ENCODE measurements at regions not wholly inside any gene's neighbourhood (a gene's known extent, or its start where the extent isn't known, plus 50 kb on each side); places are given as distances from the start of the nearest gene placed in this dataset.

DNA sequence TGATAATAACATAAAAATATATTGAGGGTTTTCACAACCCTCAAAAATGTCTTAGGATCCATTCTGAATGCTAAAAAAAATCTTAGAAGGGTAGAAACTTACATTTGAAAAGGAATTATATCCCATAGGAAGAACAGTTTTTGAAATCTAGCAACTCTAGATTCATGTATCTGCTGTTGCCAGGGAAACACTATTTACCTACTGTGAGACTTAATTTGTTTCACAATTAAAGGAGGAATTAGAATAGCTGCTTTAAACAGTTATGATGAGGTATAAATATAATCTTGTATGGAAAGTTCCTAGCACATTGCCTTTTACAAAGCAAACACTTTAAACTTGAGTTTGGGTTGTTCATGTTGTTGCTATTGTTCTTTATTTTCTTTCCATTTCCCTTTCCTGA lies 988.2 kb downstream of the SUCLG1 start:
- Histone ChIP-seq H3K9ac (ENCODE audit: low read depth, low read length) (no peak overlapping the region), H3K4me1 (ENCODE audit: insufficient read depth, low read length) (peaks cover 5% of the 10 kb centered on the region; the same call in 1 of the 2 replicates), H3K36me3 (ENCODE audit: insufficient read depth, low read length) (no peaks in the 10 kb centered on the region), H3K9me3 (ENCODE audit: control insufficient read depth, insufficient read depth, low read length) (no peaks in the 10 kb centered on the region)

DNA sequence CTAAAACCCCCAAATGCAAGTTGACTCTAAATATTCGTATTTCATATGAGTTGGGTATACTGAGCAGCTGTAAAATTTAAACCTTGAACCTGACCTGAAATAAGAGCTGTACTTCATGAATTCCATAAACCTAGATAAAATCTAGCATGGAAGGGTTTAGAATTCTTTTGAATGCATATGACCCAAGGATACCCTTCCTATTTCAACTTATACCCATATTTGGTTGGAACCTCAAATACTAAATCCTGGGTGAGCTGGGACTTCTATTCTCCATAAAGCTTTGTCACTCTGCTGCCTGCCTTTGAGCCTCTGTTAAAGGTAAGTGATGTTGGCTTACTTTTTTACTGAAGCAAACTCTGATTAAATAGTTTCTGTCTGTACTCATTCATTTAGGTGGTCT lies 994.6 kb downstream of the SUCLG1 start:
- no peaks in the 10 kb centered on the region for H3K9me3 ChIP-seq (ENCODE audit: control insufficient read depth, insufficient read depth, low read length)
- no peaks in the 10 kb centered on the region for H3K36me3 ChIP-seq (ENCODE audit: insufficient read depth, low read length)
- H3K4me1 ChIP-seq (ENCODE audit: insufficient read depth, low read length): peaks cover 5% of the 10 kb centered on the region; the same call in 1 of the 2 replicates
- H3K9ac ChIP-seq (ENCODE audit: low read depth, low read length): no peak overlapping the region

DNA sequence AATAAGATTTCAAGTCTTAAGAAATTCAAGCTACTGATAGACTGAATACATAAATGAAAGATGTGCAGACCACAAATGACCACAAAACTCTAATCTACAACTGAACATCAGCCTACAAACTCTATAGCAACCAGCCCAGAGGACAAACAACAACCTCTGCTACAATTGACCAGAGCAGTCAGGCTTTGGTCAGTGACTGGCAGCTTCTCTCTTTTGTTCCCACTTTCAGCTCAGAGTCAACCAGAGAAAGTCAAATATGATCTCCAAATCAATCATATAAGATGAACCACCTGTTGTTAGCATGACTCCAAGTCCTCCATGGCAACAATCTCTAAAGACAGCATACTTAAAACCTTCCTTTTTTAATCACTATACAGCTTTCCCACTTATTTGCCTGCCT lies 996.2 kb downstream of the SUCLG1 start:
- no peaks in the 10 kb centered on the region for H3K36me3 ChIP-seq (ENCODE audit: insufficient read depth, low read length)
- H3K9ac ChIP-seq (ENCODE audit: low read depth, low read length): no peak overlapping the region
- peaks cover 5% of the 10 kb centered on the region; the same call in 1 of the 2 replicates for H3K4me1 ChIP-seq (ENCODE audit: insufficient read depth, low read length)
- H3K9me3 ChIP-seq (ENCODE audit: control insufficient read depth, insufficient read depth, low read length): no peaks in the 10 kb centered on the region

DNA sequence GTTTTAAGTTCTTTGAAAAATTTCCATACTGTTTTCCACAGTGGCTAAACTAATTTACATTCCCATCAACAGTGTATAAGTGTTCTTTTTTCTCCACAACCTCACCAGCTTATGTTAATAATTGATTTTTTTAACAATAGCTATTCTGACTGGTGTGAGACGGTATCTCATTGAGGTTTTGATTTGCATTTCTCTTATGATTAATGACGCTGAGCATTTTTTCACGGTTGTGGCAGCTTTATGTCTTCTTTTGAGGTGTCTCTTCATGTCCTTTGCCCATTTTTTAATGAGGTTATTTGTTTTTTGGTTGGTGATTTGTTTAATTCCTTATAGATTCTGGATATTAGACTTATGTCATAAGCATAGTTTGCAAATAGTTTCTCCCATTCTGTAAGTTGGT lies 997.9 kb downstream of the SUCLG1 start:
- no peaks in the 10 kb centered on the region for H3K9me3 ChIP-seq (ENCODE audit: control insufficient read depth, insufficient read depth, low read length)

DNA sequence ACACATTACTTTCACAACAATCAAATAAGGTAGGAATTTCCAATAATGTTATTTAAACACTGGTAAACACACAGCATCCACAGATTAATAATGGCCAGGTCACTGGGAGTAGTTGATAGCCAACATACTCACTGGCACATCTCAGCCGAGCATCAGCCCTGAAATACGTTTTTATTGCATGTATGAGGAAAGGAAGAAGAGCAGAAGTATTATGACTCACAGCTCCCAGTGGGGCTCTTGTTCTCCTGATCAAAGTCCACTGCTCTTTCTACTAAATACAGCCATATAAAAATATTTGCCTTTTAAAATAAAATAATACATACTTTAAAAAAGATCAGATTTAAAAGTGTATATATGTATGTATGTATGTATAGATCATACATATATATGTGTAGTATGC lies 999.6 kb downstream of the SUCLG1 start:
- no peaks in the 10 kb centered on the region for H3K4me1 ChIP-seq (ENCODE audit: insufficient read depth, low read length)
- H3K36me3 ChIP-seq (ENCODE audit: insufficient read depth, low read length): no peaks in the 10 kb centered on the region
- no peak overlapping the region for H3K9ac ChIP-seq (ENCODE audit: low read depth, low read length)
- no peaks in the 10 kb centered on the region for H3K9me3 ChIP-seq (ENCODE audit: control insufficient read depth, insufficient read depth, low read length)

More for the DNA sequence above, 997.9 kb downstream of the SUCLG1 start:
- Histone ChIP-seq H3K36me3 (ENCODE audit: insufficient read depth, low read length) (no peaks in the 10 kb centered on the region), H3K4me1 (ENCODE audit: insufficient read depth, low read length) (peaks cover under 1% of the 10 kb centered on the region; the same call in 1 of the 2 replicates), H3K9ac (ENCODE audit: low read depth, low read length) (no peak overlapping the region)

DNA sequence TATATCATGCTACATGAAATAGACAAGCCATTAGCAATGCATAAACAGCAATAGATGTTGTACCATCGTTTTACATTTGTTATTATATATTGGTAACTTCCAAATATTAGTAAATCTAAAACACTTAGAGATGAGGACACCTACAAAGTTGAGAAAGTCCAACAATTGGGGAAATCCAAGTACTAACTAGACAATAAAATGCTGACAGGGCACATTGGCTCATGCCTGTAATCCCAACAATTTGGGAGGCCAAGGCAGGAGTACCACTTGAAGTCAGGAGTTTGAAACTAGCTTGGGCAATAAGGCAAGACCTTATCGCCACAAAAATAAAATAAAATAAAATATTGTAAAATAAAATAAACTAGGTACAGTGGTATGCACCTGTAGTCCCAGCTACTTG lies 1023.1 kb downstream of the SUCLG1 start:
- Histone ChIP-seq H3K4me1 (ENCODE audit: insufficient read depth, low read length) (no peaks in the 10 kb centered on the region), H3K36me3 (ENCODE audit: insufficient read depth, low read length) (no peaks in the 10 kb centered on the region), H3K9me3 (ENCODE audit: control insufficient read depth, insufficient read depth, low read length) (no peaks in the 10 kb centered on the region), H3K9ac (ENCODE audit: low read depth, low read length) (no peak overlapping the region)

DNA sequence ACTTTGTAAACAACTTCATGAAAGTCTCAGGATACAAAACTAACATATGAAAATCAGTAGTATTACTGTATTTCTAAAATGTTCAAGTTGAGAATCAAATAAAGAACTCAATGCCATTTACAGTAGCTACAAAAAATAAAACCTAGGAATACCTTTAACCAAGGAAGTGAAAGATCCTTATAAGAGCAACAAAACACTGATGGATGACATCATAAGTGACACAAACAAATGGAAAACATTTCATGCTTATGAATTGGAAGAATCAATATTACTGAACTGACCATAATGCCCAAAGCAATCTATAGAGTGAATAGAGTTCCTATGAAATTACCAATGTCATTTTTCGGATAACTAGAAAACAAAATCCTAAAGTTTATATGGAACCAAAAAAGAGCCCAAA lies 1038.1 kb downstream of the SUCLG1 start:
- H3K36me3 ChIP-seq (ENCODE audit: insufficient read depth, low read length): no peaks in the 10 kb centered on the region
- no peaks in the 10 kb centered on the region for H3K4me1 ChIP-seq (ENCODE audit: insufficient read depth, low read length)
- peaks cover 4% of the 10 kb centered on the region; the same call in 1 of the 2 replicates for H3K9me3 ChIP-seq (ENCODE audit: control insufficient read depth, insufficient read depth, low read length)
- no peak overlapping the region for H3K9ac ChIP-seq (ENCODE audit: low read depth, low read length)

DNA sequence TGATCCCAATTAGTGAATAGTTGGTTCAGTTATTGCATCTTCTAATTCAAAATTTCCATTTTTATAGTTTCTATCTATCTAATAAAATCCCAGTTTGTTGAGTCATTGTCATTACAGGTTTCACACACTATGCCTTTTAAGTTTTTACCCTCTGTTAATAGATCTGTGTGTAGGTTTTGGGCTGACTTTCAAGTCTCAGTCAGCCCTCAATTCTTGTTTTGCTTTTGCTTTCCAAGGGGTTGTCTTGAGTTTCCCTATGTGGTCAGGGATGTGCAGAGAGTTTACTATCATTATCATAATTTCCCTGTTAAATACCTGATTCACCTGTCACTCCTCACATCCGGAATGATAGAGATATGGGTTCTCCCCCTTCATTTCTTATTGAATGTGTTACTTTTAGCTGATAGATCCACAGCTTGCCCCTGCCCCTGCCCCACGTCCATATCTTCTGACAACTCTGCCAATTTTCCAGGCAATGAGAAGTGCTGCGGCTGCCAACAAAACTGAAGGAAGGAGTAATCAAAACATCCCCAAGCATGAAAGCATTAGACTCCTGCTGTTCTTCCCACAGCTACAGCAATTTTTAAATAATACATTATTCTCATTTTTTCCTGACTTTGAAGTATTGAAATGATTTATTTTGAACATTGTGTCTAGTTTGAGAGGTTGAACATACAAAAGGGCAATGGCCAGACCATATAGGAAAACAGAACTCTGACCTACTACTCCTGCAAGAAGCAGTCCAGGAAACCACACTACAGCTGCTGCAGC lies 1064.8 kb downstream of the SUCLG1 start:
- Histone ChIP-seq H3K36me3 (ENCODE audit: insufficient read depth, low read length) (no peaks in the 10 kb centered on the region), H3K4me1 (ENCODE audit: insufficient read depth, low read length) (no peaks in the 10 kb centered on the region), H3K9ac (ENCODE audit: low read depth, low read length) (no peak overlapping the region), H3K9me3 (ENCODE audit: control insufficient read depth, insufficient read depth, low read length) (no peaks in the 10 kb centered on the region)

DNA sequence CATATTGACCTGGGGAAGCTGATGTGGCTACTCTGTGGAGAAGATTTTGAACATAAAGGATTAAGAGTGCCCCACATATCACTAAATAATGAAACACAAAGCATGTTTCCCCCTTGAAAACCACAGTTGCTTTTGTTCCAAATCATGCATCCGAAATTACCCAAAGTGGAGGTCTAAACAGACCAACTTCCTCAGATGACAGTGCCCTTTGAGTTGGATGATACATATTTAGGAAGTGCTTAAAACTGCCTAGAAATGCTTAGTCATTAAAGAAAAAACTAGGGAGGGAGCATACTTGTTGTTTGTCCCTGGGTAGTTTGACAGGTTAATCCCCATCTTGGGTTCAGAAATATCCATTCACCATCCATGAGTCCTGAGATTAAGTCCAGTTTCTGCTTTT lies 1070.3 kb downstream of the SUCLG1 start:
- no peak overlapping the region for H3K9ac ChIP-seq (ENCODE audit: low read depth, low read length)
- H3K9me3 ChIP-seq (ENCODE audit: control insufficient read depth, insufficient read depth, low read length): no peaks in the 10 kb centered on the region
- no peaks in the 10 kb centered on the region for H3K4me1 ChIP-seq (ENCODE audit: insufficient read depth, low read length)
- H3K36me3 ChIP-seq (ENCODE audit: insufficient read depth, low read length): no peaks in the 10 kb centered on the region

DNA sequence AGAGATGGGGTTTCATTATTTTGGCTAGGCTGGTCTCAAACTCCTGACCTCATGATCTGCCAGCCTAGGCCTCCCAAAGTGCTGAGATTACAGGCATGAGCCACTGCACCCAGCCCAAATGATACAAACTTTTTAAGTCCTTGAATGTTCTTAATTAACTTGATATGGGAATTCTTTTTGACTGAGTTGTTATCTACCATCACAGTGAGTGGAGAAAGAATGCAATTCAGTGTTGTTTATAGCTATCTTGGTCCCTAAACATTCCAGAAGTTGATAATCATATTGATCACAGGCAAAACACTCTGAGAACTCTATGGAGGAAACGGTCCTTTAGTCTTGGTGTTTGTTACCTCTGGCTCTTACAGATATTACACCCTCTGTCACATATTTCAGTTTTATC lies 1072.5 kb downstream of the SUCLG1 start:
- peaks cover 5% of the 10 kb centered on the region for H3K9me3 ChIP-seq (ENCODE audit: control insufficient read depth, insufficient read depth, low read length)
- H3K4me1 ChIP-seq (ENCODE audit: insufficient read depth, low read length): no peaks in the 10 kb centered on the region
- no peaks in the 10 kb centered on the region for H3K36me3 ChIP-seq (ENCODE audit: insufficient read depth, low read length)
- no peak overlapping the region for H3K9ac ChIP-seq (ENCODE audit: low read depth, low read length)

DNA sequence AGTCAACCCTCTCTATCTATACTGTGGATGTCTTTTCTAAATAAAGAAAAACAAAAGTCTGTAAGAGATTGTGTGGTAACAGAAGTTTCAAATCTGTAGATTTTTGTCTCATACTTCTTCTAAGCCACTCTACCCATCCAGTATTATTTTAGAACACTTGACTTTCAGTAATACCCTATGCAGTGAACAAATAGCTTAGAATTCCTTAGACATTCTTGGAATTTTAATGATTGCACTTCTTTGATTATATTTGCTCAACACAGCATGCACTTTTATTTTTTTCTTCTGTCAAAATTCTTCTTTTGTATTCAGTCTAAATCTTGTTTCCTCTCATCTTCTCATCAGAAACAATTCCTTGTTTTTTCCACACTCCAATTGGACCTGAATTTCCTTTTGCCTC lies 1080.2 kb downstream of the SUCLG1 start:
- Histone ChIP-seq H3K9ac (ENCODE audit: low read depth, low read length) (no peak overlapping the region), H3K4me1 (ENCODE audit: insufficient read depth, low read length) (no peaks in the 10 kb centered on the region), H3K36me3 (ENCODE audit: insufficient read depth, low read length) (no peaks in the 10 kb centered on the region), H3K9me3 (ENCODE audit: control insufficient read depth, insufficient read depth, low read length) (peaks cover 9% of the 10 kb centered on the region)

DNA sequence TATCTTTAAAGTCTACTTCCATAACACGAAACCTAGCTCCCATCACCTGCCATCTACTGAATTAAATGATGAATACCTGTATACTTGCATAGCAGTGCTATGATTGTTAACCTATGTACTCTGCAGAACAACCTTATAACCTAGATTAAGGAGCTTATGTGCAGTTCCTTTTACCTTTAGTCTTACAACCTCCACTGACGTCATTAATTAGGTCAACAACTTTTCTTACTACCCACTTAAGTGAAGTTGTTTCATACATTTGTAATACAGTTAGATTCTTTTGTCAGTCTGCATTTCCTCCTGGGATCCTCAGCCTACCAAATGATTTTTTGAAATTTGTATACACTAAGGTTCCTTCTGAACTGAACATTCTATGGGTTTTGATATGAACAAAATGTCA lies 1082.3 kb downstream of the SUCLG1 start:
- H3K9ac ChIP-seq (ENCODE audit: low read depth, low read length): no peak overlapping the region
- H3K4me1 ChIP-seq (ENCODE audit: insufficient read depth, low read length): no peaks in the 10 kb centered on the region
- no peaks in the 10 kb centered on the region for H3K36me3 ChIP-seq (ENCODE audit: insufficient read depth, low read length)
- H3K9me3 ChIP-seq (ENCODE audit: control insufficient read depth, insufficient read depth, low read length): peaks cover 6% of the 10 kb centered on the region; the same call in 1 of the 2 replicates

DNA sequence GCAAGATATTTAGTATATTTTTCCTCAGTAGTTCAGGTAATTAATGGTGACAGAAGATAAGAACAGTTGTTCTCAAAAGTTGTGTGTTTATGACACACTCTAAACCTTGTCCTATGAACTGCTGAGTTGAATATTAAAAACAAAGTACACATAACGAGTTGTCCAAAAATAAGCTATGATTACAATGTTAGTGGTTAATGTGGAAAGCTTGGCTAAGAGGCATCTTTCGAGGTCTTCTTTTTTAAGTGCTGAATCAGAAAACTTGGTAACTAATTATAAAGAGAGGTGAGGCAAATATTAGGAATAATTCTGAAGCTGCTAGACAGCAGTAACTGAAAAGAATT lies 1088.7 kb downstream of the SUCLG1 start:
- no peak overlapping the region for H3K9ac ChIP-seq (ENCODE audit: low read depth, low read length)
- H3K4me1 ChIP-seq (ENCODE audit: insufficient read depth, low read length): no peaks in the 10 kb centered on the region
- no peaks in the 10 kb centered on the region for H3K9me3 ChIP-seq (ENCODE audit: control insufficient read depth, insufficient read depth, low read length)
- H3K36me3 ChIP-seq (ENCODE audit: insufficient read depth, low read length): no peaks in the 10 kb centered on the region

DNA sequence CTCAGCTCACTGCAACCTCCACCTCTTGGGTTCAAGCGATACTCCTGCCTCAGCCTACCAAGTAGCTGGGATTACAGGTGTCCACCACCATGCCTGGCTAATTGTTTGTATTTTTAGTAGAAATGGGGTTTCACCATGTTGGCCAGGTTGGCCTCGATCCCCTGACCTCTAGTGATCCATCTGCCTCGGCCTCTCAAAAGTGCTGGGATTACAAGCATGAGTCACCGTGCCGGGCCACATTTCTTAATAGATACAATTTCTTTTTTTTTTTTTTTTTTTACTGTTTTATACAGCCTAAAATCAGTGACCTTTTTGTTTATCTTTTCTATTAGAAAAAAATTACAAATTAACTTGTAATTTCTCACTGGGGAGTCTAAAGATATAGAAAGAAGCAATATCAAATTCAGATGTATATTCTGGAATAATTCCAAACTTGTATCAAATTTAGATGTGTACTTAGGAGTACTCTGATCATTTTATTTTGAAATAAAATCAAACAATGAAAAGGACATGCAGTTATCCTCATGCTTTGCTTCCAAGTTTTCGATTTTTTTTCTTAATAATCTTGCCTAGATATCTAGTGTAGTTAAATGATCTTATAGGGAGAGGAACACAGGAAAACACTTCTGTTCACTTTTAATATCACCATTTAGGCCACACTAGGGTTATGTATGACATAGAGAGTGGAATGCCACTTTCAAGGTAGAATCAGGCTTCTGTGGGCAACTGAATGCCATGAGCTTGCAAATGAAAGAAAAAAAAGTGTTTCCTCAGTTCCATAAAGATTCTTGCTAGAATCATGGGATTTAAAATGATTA lies 1089.3 kb downstream of the SUCLG1 start:
- Histone ChIP-seq H3K36me3 (ENCODE audit: insufficient read depth, low read length) (no peaks in the 10 kb centered on the region), H3K9me3 (ENCODE audit: control insufficient read depth, insufficient read depth, low read length) (no peaks in the 10 kb centered on the region), H3K4me1 (ENCODE audit: insufficient read depth, low read length) (no peaks in the 10 kb centered on the region), H3K9ac (ENCODE audit: low read depth, low read length) (no peak overlapping the region)

DNA sequence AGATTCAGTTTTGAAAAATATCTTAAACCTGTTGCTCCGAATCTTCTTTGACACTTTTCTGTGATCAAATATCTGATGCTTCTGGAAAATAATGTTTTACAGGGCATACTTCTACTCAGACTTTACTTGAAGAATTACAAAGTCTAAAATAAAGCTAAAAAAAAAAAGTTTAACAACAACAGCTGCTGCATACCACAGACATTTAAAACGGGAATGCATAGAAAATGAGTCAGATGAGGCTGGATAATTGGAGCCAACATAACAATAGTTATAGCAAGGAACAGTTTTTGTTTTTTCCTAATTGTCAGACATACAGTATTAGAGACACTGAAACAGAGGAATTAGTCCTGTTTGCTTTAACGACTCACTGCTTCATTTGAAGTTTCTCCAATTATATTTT lies 1090.2 kb downstream of the SUCLG1 start:
- Histone ChIP-seq H3K36me3 (ENCODE audit: insufficient read depth, low read length) (no peaks in the 10 kb centered on the region), H3K9me3 (ENCODE audit: control insufficient read depth, insufficient read depth, low read length) (no peaks in the 10 kb centered on the region), H3K9ac (ENCODE audit: low read depth, low read length) (no peak overlapping the region), H3K4me1 (ENCODE audit: insufficient read depth, low read length) (no peaks in the 10 kb centered on the region)
